GM18520 (cell line): ENCODE measurements at regions not wholly inside any gene's neighbourhood (a gene's known extent, or its start where the extent isn't known, plus 50 kb on each side); places are given as distances from the start of the nearest gene placed in this dataset.

Experiments used
- ATAC-seq: cut with Tn5 transposase; IDR thresholded peaks from one replicate; pipeline ENCODE4 v1.9.1; 2021; ENCODE audit not compliant: unreplicated experiment

DNA sequence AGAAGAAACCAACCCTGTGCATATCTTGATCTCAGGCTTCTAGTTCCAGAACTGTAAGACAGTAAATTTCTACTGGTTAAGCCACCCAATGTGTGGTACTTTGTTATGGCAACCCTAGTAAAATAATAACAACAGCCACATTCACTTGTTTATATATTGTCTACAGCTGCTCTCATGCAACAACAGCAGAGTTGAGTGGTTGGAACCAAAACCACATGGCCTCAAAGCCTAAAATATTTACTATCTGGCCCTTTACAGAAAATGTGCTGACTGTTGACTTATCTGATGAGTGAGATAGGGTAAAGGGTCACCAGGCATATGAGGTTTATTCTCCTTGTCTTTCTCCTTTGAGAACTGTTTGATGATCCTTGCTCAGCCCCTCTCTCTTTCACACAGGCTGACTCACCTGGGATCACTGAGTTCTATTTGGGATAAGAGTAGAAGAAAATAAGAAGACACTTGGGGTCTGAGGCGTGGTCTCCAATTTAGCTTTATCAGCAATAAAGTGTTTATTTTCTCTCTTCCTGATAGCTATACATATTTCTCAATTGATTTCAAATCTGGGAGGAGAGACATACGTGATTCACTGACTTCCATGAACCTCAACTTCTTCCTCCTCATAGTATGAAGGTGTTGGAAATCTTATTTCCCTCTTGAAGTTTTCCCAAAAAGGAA lies 227.5 kb upstream of the STARD13 start:
- no peak for ATAC-seq

DNA sequence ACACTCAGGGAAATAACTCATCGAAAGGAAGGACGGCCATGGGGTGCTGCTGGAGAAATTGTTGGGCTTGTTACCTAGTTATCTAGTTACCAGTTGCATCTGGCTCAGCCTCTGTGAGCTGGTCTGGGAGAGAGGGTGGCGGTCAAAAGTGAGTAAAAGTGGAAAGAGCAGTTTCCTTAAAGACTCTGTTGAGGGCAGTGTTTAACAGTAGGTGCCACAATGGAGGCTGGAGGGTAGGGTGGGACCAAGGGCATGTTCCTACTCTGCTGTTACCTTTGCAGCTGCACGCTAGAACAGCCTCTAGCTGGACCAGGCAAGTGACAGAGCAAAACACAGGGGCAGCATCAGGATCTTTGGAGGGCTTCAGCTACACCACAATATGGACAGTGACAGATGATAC lies 228.8 kb upstream of the STARD13 start:
- ATAC-seq = no peak

DNA sequence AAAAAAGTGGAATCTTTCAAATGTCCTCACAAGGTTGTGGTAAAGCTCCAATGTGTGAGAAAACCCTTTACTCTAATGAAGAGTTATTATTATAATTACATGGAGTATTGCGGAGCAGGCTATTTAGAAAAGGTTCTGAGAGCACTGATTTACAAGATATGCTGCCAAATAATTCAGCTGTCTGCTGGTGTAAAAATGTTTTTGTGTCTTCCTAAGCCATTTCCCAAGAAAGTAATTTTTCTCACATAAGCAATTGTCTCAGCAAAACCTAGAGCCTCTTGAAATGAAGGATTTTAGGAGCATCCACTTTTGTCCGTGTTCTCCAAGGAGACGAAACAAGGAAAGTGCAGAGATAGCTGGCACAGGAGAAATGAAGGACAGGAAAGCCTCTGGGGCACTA lies 229.6 kb upstream of the STARD13 start:
- no peak for ATAC-seq

DNA sequence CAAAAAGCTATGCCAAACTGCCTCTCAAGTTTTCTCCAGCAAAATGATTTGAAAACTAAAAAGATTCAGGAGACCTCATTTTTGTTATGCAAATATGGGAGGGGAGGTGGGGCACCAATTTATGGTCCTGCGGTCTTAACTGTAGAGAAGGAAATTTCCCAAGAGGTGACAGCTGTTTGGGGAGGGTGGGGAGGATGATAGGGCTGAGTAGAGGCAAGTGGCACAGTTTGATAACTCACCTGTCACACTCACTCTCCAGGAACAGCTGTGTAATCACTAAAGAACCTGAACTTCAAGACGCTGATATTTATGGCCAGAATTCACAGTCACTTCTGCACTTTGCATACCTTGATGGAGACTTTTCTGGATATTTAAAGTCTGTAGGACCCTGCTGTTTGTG lies 232.9 kb upstream of the STARD13 start:
- no peak for ATAC-seq

DNA sequence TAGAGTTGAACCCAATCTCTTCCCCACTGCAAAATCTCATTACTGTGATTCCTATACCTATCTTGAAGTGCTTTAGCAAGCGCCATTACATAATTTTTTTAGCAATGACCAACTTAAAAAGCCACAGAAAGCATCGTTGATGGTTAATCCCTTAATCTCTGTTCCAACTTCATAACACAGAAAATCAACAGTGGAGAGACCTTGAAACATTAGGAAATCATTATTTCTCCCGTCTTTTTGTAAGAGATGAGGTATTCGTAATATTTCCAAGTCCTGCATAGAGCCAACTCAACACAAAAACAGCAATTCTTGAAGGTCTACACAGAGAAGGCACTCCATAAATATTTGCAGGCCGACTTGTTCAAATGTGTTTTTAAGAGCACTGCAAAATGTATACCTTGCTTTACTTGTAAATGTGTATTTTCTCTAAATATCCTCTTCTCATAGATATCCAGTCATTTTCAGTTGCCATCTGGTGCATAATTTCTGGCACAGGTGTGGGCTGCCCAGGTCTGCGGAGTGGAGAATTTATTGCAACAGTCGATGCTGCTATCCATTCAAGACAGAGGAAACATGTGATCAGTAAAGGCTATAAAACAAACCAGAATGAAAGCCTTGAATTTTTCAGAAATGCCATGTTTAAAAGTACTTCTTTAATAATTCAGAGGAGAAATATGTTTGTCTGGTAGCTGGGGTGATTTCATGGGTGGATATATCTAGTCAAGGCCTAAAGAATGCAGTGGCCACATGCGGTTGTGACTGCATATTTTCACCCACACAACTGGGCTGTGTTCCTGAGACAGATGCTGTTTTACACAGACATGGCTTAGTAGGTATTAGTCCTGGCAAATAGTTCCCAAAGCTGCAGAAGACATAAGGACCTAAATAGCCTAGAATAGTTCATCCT lies 234.3 kb upstream of the STARD13 start:
- ATAC-seq = no peak

DNA sequence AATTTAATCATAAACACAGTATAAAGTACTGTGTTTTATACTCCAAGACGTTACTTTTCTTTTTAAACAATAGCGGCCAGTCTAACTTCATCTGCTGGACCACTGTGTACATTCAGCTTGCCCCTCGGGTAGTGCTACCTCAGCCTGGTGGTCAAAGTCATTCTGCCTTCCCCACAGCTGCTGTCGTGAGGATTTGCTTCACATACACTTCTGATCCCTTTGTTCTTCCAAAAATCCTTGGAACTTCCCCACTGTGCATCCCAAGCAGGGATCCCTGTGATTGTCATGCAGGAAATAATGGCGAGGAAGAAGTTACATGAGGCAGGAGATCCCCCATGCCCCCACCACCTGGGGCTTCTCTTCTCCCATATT lies 234.9 kb upstream of the STARD13 start:
- ATAC-seq = no peak

DNA sequence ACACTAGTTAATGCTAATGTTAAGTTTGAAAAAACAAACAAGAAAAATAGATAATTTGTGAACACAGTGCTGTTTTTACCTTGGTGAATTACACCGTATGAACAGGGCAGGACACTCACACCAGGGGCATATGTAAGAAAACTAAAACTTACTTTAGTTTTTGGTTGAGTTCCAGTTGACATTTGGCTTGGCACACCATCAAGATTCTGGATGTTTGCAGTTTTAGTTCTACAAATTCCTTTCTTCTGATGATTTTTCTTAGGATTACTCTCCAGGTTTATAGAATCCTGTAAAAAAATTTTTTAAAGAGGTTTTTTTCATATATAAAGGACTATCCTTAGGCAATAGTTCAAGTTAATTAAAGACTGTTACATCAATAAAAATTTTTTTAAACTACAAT lies 238.5 kb upstream of the STARD13 start:
- ATAC-seq = no peak

DNA sequence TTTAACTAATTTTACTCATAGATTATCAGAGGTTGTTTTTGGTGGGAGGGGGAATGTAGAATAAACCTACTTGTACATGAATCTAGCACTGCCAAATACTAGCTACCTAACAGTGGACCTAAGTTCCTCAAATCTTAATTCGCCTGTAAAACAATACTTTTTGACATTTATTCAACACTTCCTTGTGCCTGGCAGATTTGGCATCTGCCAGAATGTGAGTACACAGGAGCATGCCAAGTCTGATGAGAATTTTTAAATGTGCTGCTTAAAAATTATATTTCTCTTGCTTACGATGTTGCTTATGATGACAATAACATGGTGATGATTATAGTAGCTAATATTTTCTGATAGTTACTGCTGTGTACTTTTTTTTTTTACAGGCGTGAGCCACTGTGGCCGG lies 240.2 kb upstream of the STARD13 start:
- no peak for ATAC-seq

DNA sequence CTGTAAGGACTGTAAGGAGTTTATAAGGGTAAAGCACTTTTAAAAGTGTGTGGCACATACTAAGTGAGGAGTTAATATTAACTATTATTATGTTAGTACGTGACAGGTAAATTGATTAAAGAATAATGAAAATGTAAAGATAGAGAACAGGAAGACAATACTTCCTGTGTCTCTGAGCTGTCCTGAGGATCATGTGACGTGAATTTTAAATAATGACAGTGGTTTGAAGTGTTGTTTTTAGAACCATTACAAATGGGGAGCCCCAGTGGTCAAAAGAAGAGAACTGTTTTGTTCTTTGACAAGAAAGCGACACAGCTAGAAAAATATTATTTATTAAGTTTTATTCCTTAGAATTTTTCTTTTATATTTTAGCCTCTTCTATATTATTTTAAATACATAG lies 241.2 kb upstream of the STARD13 start:
- ATAC-seq = no peak

DNA sequence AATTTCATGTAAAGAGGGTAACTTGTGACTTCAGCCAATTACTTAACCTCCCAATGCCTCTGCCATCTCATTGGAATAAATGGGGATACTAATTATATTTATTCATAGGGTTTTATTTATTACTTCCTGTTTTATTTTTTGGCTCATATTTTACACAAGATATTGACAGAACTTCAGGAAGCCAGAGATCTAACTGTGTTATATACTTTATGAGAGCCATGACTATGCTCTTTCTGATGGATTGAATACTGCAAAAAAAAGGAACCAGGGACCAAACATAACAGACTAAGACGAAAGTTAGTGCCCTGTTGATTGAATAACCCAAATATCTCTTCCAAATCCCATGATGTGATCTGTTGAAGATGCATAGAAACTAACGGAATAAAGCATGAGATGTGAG lies 243.3 kb upstream of the STARD13 start:
- no peak for ATAC-seq

DNA sequence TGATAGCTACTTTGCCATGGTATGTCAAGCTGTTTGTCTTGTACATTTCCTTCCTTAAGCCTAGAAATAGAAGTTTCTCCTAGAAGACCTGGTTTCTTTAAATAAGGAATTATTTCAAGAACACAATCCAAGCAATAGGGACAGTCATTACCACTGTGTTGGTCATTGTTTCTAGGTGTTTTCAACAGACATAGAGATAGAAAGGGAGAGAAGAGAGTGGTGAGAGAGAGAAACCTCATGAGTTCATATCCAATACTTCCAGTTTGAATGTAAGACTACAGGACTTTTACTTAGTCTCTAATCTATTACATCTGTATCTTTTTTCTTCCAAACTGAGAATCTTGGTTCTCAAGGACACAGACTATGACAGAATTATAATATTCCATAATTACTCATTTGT lies 245.9 kb upstream of the STARD13 start:
- no peak for ATAC-seq

DNA sequence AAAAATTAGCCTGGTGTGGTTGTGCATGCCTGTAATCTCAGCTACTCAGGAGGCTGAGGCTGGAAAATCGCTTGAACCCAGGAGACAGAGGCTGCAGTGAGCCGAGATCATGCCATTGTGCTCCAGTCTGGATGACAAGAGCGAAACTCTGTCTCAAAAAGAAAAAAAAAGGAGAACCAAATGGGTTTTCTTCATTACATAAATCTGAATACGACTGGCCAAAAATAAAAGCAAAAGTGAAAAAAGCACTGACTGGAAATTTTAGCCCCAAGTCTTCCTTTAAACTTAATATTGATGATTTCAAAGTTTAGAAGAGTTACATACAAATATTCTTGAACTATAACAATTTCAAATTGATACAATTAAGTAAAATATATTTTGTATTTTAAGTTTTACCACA lies 249.5 kb upstream of the STARD13 start:
- no peak for ATAC-seq

DNA sequence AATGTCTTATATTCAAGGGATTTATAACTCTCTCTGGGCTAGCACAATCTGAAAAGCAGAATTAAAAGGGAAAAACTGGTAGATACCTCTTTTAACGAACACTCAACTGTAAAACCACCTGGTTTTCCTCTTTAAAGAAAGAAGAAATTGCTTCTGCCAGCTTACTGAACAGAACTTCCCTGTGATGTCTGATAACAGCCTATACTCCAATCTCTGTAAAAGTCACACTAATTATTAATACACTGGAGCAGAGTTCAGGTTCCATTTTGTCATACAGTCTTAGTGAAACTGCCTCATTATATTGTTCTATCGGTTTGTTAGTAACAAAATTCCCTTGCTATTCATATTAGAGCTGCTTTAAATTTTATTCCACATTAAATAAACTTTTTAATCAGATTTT lies 251.0 kb upstream of the STARD13 start:
- no peak for ATAC-seq

DNA sequence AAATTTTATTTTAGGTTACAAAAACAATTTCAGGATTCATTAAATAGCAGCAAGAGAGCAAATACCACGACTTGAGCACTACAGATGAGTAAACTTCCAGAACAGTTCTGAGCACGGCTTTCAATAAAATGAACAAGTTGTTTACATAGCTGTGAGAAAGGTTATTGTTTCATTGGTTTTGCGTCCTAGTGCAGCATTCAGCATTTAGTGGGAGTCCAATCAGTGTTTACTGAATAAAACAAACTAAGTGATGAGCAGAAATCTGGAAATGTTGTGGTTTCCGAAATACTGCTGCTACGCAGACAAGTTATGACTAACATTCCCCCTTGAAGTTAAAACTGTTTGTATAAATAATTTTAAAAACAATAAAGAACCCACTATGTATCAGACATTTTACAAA lies 251.5 kb upstream of the STARD13 start:
- ATAC-seq = no peak

DNA sequence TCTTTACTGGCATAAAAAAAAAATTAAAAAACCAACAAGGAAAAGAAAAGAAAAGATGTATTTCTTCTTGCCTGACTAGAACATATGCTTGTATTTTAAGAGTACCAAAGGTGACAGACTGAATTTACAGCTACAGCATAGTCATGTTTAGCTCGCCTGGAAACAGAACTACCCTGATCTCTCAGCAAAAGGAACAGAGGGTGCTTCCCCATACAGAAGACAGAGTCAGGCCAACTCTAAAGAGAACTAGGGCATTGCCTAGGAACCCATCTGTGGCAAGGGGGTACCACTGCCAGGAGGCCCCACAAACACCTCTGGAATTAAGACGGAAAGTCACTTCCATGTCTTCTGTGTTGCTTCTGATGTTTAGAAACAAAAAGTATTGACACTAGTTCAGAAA lies 252.1 kb upstream of the STARD13 start:
- ATAC-seq = no peak

DNA sequence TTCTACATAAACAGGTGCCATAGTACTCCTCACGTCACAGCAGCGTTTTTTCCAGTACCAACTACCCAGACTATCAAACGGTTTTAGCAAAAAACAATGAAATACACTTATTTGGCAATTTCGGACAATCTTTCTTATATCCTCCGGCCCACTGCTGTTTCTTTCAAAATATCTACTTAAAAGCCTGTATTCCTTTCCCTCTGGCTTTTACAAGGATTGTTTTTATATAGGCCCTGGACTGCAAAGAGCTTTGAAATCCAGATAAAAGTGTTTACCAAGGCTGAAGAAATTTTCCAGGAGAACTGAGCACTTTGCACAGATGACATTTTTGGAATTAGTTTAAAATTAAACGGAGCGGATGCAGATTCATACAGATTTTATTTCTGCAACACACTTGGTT lies 255.9 kb upstream of the STARD13 start:
- no peak for ATAC-seq

DNA sequence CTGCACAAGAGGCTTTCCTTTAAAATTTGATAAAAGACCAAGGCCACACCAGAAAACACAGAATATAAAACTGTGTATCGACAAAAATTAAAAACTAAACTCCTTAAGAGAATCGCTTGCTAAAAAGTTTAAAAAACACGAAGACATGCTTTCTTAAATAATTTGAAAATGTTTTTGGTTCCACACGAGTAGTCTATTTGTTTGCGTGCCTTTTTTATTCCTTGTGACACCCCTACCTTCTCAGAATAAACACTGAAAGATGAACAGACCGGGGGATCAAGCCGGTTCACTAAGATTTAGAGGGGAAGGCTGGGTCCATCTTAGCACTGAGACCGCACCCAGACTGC lies 256.4 kb upstream of the STARD13 start:
- ATAC-seq = no peak

DNA sequence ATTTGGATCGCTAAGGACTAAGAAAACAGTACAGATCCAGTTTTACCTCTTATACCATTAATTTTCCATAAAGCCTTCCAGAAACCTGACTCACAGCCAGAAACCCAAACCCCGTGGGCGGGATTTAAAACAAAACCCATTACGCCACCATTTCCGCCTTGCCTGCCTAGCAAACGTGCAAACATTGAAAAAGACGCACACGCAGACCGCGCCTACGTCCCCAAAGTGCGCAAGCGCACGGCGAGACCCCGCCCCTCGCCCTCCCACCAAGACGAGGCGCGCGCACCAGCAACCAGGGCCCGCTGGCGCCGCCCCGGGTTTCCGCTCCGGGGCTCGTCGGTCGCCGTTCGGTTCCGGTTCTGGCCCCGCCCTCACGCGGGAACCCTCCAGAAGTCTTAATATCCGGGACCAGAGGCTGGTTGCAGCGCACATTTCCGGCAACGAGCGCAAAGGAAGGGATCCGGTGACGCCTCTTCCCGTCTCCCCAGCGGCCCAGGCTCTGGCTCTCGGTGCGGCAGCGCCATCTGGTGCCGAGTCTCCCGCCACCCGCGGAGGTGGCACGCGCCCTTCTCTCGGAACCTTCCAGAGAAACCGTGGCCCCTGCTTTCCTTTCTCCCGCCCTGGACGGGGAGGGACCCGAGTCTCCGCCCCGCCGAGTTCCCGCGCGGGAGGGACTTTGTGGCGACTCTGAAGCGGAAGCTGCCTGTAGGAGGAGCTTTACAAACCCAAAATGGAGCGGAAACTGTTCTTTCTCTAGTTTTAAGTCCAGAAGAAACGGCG lies 256.9 kb upstream of the STARD13 start:
- peak; percentile 90 for ATAC-seq

DNA sequence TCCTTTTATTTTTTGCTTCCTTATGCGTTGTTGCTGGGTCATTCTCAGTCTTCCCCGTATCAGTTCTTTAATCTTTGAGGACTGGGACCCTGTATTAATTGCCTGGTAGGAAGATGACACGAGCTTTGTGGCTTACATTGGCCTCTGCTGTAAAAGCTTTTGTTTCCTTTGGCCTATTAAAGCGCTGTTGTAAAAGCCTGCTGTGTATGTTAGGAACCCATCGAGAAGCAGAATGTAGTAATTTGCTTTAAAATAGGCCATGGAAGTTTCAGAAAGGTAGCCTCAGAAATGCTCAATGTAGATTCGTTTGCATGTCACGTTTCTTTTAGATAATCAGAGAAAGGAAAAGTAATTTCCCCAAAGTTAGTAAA lies 257.5 kb upstream of the STARD13 start:
- ATAC-seq = no peak

DNA sequence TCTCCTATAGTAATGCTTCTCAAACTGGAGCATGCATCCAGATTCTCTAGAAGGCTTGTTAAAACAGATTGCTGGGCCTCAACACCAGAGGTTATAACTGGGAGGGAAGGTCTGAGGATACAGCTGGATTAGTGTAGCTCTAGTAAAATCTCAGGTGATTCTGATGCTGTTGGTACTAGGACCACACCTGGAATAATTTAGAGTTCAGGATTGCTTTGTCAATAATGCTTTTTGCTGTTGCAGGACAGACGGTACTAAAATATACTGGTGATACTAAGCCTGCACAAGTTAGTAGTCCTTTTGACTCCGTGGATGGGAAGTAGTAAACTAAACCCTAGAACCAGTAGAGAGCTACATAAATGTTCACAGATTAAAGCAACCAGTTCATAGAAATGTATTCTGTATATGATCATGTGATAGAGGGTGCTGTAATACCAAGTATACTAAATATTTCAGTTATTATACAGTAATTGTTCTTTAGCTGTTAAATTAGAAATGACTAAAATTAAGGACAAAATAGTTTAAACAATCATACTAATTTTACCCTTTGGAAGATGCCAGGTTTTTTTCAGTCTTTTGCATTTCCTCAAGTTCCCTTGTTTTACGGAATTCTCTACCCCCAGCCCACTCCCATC lies 258.2 kb upstream of the STARD13 start:
- no peak for ATAC-seq

DNA sequence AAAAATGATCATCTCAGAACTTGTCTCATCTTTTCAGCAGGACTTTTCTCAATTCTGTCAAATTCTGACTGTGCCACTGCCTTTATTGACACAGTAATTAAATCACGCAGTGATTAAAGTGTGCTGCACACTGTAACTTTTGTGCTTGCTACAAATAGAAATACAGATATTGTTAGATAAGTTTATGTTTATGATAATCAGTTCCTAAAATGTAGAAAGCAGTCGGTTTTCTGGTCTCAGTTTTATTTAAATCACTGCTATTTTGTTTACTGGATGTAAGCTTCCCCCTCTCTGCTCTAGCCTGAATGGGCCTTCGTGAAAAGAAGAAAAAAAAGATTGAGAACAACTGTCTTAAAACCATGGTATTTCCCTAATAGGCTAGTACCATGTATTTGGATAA lies 258.8 kb upstream of the STARD13 start:
- no peak for ATAC-seq

DNA sequence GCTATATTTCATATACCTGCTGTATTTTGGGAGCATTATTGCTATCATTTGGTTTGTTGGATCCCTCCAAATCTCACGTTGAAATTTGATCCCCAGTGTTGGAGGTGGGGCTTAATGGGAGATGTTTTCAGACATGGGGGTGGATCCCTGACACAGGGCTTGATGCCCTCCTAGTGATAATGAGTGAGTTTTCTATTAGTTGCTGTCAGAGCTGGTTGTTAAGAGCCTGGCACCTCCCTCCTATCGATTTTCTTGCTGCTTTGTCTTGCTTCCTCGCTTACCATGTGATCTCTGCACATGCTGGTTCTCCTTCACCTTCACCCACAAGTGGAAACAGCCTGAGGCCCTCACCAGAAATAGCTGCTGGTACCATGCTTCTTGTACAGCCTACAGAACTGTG lies 259.9 kb upstream of the STARD13 start:
- no peak for ATAC-seq
